PFSK-1 (cell line): ENCODE measurements at regions not wholly inside any gene's neighbourhood (a gene's known extent, or its start where the extent isn't known, plus 50 kb on each side); places are given as distances from the start of the nearest gene placed in this dataset.

ENCODE experiments used
- FOXP2 ChIP-seq: optimal IDR thresholded peaks from 2 replicates; pipeline ENCODE3; 2011; ENCODE audit warnings: borderline replicate concordance, control low read depth, inconsistent platforms; ENCODE audit not compliant: insufficient read depth; ENCODE audit errors: extremely low read length, extremely low read depth
- POLR2AphosphoS5 ChIP-seq: IDR thresholded peaks from 2 replicates; pipeline ENCODE4 v1.6.1; 2012; ENCODE audit warnings: low read depth, mild to moderate bottlenecking, control low read depth, low read length, moderate library complexity
- REST ChIP-seq, 2 experiments: IDR thresholded peaks; 2 replicates each; pipeline versions ENCODE4 v1.6.1 to v1.8.0; 2011 to 2012; ENCODE audit warnings: low read depth in 2 of 2, low read length in 2 of 2, control low read depth in 1 of 2, inconsistent platforms in 1 of 2, mild to moderate bottlenecking in 1 of 2, moderate library complexity in 1 of 2; ENCODE audit not compliant: insufficient read depth in 1 of 2
- SIN3A ChIP-seq: IDR thresholded peaks from 2 replicates; pipeline ENCODE4 v1.6.1; 2012; ENCODE audit warnings: mild to moderate bottlenecking, low read length, moderate library complexity, borderline replicate concordance; ENCODE audit not compliant: insufficient read depth
- TAF1 ChIP-seq: IDR thresholded peaks from 2 replicates; pipeline ENCODE4 v1.6.1; 2012; ENCODE audit warnings: low read length, control low read depth, borderline replicate concordance; ENCODE audit not compliant: insufficient read depth

DNA sequence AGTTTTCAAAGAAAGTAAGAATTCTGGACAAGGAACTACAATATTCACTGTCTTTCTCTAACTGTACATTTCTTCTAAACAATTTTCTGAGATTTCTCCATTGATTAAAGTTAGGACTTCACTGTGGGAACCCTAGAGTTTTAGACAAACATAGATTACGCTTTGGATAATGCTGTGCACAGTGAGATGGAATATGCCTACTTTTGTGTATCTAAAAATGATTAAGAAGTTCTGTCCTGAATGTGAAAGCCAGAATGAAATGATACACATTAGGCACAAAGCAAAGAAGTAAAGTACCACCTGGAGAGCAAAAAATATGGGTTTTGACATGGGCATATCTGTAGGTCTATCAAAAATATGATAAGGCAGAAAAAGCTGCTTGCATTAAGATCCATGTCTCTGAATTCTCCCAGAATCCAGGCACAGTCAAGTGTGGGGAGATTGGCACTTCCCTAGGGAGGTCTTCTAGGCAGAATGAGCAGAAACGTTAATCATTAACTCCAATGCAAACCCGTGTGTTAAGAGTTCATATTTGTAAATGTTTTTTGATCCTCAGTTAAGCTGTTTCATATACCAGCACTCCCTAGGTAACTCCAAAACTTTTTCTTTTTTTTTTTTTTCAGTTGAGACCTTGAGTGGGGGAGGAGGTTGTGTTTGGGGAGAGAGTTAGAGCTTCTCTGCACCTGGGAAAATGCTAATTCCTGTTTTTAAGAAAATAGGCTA is 467.1 kb downstream of the LMO4 start:
- no peak for TF ChIP-seq SIN3A
- no peak for TF ChIP-seq POLR2AphosphoS5
- no peak for TF ChIP-seq REST (IDR thresholded peaks at IDR 0.05; ENCODE audit: insufficient read depth in 1 of 2, low read depth in 2 of 2, low read length in 2 of 2)
- no peak for TF ChIP-seq TAF1
- no peak for TF ChIP-seq FOXP2

DNA sequence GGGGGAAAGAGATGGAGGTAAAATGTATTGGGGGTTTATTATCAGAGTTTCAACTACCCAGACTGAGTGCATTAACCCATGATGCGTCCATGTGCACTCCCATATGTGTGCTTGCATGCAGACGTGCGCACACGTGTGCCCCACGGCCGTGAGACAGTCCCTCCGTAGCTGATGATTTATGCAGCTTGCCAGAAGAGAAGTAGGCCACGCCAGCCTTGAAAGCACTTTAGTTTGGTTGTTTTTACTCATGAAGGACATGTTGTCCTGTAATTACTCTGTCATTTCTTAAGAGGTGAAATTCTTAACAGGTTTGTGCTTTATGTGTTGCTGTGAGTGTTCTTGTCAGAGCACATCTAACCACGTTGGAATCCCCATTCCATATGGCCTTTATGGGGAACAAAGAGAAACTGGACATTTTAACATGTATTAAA is 467.8 kb downstream of the LMO4 start:
- TF ChIP-seq SIN3A (no peak), REST (IDR thresholded peaks at IDR 0.05; ENCODE audit: insufficient read depth in 1 of 2, low read depth in 2 of 2, low read length in 2 of 2) (no peak), POLR2AphosphoS5 (no peak), TAF1 (no peak), FOXP2 (no peak)

- TF ChIP-seq REST (IDR thresholded peaks at IDR 0.05; ENCODE audit: insufficient read depth in 1 of 2, low read depth in 2 of 2, low read length in 2 of 2) (no peak), FOXP2 (no peak), TAF1 (no peak), POLR2AphosphoS5 (no peak), SIN3A (no peak)
Observed at GRCh38 chr1:87799451-87799850, 470.8 kb downstream of the LMO4 start.

DNA sequence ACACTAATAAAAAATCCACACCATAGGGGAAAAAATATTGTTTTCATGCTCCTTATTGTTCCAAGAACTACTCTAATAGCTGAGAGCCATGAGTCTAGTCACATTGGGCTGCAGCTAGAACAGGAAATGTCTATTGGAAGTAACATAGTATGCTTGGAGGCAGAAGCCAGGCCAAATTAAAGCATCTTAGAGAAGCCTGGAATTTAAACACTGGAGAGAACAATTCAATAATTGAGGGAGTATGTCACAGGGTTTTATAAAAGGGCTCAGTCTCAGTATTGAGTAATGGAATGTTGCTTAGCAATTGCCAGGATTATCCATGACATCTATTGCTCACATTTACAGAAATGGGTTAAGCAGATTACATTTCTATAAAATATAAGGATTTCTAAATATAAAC is 471.3 kb downstream of the LMO4 start:
- no peak for TF ChIP-seq TAF1
- no peak for TF ChIP-seq REST (IDR thresholded peaks at IDR 0.05; ENCODE audit: insufficient read depth in 1 of 2, low read depth in 2 of 2, low read length in 2 of 2)
- no peak for TF ChIP-seq SIN3A
